ENCODE measurements at regions not wholly inside any gene's neighbourhood (a gene's known extent, or its start where the extent isn't known, plus 50 kb on each side); places are given as distances from the start of the nearest gene placed in this dataset.

DNA sequence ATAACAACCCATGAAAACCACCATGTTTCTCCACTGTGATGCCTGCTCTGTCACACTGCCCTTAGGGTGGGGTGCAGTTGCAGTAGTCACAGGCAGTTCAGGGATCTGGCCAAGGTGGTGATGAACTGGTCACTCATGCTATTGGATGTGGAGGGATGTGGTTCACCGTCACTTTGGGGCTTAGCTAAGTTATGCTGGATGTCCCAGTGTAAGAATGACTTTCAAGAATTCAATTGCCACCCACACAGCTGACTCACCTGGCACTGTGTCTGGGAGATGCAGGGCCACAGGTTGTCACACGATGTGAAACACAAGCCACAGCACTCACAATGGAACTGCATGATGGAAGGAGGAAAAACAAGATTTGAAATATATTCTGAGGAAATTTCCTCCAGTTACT lies 146.1 kb upstream of the CTNNB1 start:
- peak; percentile 19 to 20 for DNase-seq

DNA sequence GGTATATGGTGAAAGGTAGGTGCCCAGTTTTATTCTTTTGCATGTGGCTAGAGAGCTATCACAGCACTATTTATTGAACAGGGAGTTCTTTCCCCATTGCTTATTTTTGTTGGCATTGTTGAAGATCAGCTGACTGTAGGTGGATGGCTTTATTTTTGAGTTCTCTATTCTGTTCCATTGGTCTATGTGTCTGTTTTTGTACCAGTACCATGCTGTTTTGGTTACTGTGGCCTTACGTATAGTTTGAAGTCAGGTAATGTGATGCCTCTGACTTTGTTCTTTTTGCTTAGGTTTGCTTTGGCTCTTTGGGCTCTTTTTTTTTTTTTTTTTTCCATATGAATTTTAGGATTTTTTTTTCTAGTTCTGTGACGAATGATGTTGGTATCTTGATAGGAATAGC lies 139.2 kb upstream of the CTNNB1 start:
- DNase-seq, result no peak

DNA sequence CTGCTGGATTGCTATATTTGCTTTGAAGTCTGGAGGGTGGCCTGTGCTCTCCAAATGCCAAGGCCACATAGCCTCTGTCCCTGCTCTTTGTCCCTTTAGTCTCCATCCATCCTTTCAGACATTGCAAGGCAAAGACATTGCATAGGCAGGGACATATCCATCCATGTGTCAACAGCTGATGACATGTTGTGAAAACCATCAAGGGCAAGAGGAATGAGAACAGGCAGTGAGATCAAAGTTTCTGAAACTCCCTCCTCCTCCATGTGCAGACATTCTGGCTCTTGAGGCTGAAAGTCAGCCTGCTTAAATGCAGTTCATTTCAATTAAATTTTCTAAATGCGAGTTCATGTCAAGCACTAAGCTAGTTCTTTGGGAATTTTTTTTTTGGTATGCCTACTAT lies 135.2 kb upstream of the CTNNB1 start:
- DNase-seq, result no peak

DNA sequence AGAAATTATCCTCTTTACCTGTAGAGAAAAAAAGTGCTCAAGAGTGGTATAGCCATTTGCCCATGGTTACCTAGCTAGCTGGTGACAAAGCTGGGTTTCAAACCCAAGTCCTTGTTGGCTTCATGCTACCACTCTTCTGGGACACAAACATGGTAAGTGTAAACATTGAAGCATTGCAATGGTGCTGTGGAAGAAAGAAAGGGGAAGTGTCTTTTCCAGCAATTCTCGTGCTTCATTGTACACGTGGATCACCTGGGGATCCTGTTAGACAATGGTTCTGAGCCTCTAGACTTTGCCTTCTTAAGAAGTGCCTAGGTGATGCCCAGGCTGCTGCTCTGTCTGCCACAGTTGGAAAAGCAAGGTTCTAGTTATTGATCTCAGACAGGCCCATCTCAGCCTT lies 134.8 kb upstream of the CTNNB1 start:
- DNase-seq, result no peak

DNA sequence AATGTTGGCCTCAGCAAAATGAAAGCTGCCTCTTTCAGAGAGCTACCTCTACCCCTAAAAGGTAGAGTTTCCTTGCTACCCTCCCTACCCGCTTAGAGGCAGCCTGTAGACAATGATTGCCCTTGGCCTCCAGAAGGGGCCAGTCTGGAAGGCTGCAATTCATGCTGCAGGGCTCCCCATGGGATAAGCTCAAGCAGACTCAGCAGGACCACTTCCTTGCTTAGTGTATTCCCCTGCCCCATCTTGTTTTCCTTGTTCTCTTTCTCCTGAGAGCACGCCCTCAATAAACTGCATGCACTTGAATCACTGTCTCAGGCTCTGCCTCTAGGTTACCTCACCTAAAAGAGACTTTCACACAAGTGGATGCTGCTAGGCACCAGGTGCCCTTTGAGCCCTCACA lies 134.0 kb upstream of the CTNNB1 start:
- DNase-seq, result no peak

DNA sequence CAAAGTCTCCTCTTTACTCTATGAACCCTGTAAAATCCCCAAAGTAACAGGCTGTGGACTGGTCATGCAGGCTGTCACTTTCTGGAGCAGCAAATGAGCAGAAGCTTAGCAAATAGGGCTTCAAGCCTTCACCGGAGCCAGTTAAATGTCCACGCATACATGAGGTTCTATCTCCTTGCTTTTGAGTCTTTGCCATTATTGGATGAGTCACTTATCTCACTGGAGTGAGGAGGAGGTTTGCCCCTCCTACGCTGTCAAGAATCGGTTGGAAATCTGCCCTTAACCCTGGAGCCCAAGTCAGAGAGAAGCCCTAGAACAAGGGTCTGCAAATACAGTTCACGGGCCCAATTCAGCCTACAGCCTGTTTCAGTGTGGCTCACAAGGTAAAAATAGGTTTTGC lies 126.1 kb upstream of the CTNNB1 start:
- no peak for DNase-seq

DNA sequence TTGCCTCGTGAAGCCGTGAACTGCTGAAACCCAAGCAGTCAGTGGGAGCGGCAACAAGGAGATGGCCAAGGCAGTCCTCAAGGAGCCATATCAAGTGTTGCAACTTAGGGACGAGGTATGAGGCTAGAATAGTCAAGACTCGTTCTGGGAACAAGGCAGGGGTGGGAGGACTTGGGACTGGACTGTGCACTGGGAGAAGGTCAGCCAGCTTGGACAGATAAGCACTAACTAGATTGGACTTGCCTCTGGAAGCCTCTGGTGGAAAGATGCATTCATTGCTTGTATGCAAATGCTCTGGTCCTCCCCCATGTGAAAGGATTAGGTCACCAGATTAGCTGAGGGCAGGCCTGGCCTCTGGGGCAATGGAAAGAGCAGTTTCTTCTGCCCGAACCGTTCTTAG lies 123.3 kb upstream of the CTNNB1 start:
- DNase-seq, result no peak

DNA sequence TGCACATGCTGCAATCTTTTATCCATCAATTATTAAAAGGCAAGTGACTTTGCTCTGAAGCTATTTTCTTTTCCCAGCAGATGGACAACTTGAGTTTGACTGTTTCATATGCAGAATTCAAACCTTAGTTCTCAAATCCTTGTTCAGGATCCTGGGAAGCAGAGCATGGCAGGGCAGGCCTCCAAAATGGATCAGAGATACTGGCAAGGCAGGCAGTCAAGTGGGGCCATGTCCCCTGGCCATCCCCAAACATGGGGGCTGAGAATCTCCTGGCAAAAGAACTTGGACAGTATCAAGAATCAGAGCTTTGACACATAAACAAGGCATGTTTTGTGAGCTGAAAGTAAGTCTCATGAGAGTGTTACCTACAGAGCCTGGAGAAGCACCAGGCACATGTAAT lies 122.9 kb upstream of the CTNNB1 start:
- DNase-seq, result no peak

DNA sequence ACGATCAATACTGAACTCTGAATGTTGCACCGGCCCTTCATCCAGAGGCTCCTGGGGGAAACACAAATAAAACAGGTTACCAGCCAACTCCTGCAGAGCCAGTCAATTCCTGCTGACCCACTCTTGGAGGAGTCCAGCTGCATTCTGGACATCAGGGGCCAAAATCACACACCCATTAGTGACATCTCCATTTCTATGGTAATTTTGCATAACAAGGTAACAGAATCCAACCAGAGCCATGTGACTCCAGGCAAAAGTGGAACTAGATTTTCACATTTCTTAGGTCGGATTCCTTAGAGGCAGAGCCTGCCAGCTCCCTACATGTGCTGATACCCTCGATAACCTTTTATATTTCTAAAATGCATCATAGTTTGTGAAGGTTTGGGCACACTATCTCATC lies 119.2 kb upstream of the CTNNB1 start:
- DNase-seq, result no peak

DNA sequence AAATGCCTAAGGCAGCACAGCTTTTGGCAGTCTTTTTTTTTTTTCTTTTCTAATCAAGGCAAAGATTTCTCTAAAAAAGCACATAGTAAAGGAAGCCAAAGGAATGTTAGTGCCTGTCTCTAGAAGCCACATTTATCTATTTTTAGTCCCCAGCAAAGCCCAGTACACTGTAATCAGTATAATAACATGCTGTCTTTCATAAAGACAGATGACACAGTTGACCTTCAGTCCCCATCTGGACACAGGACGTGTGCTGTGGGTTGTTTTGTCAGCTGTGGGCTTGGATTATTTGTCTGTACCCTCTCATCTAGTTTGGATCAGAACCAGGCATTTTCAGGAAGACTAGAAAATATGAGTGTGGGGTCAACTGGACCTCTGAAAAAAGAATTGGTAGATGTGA lies 110.4 kb upstream of the CTNNB1 start:
- DNase-seq, result no peak

DNA sequence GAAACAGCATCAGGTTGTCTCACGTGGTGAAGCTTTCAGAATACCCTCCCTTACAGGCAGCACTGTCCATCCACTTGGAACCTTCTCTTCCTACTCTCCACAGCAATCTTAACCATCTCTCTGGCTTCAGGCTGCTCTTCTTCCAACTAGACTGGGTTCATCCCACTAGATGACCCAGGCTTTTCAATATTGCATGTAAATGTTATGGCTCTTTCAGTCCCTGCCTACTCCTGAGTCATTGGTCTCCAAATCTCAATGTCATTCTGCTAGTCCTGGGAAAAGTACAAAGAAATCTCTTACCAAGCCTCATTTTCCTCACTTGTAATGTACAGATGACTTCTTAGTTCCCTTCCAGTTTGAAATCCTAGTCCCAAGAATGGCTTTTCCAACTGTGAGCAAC lies 109.7 kb upstream of the CTNNB1 start:
- DNase-seq, result no peak

DNA sequence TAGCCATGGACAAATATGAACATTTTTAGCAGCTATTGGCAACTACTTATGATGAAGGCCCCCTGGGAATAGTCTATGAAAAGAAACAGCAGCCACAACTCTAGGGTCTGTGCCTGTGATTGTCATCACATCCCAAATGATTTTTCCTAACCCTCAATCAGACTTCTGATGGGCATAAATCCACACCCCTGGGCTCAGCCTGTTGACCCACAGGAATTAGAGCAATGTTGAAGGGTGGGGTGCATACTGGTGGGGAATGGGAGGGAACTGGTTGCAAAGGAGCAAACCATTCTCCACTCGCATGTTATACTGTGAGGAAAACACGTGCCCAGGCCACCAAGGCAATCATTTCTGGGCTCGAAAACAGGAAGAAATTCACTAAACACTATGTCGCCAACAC lies 106.5 kb upstream of the CTNNB1 start:
- DNase-seq, result no peak

DNA sequence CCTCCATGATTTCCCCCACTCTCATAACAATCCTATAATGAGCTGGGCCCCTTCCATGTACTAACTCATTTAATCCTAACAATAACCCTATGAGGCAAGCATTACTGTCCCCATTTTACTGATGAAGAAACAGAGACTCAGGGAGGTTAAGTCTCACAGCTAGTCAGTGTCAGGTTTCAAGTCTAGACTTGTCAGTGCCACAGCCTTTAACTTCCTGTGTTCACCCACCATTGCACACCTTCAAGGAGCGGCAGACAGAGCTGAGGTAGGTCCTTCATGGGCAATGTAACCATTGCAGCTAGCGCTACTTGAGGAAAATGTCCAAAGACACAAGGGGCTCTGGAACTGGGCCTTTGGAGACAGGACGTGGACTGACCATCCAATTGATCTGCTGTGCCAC lies 105.8 kb upstream of the CTNNB1 start:
- no peak for DNase-seq

DNA sequence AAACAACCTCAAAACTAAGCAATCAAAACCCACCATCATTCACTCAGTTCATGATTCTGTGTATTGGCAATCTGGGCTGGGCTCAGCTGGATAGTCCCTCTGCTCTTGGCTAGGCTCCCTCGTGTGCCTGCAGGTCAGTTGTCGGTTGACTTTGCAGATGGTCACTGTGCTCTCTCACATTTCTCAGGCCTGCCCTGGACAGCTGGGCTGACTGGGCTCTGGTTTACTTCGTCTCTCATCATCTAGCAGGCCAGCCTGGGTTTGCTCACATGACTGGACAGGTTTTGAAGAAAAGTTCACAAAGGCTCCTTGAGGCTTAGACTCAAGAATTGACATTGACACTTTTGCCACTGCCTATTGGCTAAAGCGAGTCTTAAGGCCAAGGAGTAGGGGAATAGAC lies 105.0 kb upstream of the CTNNB1 start:
- DNase-seq, result no peak

DNA sequence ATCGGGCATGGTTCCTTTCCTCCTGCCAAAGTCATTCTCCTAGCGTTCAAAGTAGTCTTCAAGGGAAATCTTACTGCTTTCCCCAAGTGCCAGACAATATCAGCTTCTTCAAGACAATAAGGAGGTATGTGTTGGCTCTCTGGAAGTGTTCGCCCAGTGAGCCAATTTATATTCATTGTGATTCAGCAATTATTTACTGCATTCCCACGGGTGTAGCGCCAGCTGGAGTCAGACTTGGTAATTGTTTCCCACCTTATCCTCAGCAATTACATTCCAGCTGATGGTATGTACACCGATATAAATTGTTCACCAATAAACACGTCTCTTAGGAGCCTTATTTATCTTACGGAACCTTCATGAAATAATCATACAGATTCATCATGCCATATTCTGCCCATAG lies 103.6 kb upstream of the CTNNB1 start:
- no peak for DNase-seq

DNA sequence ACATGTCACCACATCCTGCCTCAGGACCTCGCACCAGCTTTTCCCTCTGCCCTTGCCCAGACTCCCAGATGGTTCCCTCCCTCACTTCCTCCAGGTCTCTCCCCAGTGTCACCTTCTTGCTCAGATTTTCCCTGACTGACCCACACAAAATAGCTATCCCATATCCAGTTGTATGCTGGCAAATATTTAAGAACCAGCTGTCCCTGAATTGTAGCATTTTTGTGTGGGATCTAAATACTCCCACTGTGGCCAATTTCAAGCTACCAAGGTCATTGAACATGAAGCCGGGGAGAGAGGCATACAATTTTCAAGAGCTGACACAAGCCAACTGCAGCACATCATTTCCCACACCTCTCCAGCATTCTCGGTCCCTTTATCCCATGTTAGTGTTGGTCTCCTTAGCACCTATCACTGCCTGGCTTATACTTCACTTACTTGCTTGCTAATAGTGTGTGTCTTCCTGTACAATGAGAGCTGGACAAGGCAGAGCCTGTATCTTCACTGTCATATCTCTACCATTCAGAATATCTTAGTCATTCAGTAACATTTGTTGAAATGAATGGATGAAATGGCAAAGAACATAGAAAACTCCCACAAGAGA lies 101.3 kb upstream of the CTNNB1 start:
- no peak for DNase-seq

DNA sequence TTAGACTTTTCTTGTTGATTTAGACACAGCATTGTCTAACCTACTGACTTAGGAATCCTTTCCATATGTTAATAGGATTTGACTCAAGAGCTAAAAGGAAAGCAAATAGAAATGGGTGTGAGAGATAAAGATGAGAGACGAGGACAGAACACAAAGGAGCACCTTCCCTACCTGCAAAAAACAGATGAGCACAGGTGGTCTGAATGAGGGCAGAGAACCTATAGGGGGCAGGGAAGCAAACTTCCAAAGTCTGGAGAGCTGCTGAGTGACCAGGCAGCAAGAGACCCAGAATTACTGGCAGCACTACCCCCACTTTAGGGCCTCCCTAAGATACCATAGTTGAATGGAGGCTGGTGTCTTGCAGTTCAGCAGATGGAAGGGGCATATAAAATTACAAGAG lies 98.1 kb upstream of the CTNNB1 start:
- DNase-seq, result no peak

DNA sequence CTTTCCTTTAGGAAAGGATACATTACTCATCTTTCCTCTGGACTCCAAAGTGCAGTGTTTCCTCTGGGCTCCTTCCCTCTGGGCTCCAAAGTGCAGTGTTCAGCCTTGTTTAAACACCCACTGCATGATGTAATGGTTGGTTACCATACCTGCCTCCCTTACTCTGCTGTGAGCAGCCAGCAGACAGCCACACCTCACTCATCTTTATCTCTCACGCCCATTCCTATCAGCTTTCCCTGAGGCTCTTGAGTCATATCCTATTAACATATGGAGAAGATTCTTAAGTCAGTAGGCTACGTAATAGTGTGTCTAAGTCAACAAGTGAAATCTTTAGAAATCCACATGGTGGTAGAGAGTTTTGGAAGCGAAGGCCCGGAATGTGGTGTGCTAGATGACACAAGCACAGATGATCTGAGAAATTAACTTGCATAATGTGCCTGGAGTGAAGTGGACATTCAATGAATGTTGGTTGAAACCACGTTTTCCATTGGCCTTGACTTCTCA lies 97.2 kb upstream of the CTNNB1 start:
- no peak for DNase-seq

DNA sequence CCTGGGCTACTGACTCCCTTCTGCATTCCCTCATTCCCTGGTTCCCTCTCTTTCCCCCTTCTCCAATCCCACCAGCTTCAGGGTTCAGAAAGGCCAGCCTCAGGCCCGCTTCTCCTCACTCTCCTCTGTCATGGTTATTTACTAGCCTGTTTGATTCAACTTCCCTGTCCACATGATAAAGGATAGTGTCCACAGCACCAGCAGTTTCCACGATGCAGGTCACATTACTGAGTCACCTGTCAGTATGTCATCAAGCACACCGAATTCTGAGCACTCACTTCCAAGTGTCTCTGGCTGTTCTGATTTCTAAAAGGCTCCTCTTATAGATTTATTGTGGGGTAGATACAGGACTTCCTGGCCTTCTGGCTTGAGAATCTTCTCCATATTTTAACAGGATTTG lies 96.6 kb upstream of the CTNNB1 start:
- no peak for DNase-seq

DNA sequence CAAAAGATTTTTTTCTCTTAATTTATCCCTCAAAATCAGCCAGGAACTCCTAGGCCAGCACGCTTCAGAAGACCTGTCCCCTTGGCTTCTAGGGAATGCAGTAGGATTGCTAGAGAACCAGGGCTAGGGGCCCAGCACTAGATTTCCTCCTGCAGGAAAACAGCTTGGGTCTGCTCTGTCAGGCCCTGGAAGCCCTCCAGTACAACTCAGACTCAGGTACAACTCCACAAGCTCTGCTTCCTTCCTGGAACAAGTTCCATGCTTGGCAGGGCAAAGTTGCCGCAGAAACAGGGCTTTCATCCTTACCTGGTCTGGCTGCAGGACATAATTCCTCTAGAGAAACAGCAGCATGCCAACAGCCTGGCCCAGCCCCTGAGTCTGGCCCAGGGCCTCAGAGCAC lies 96.1 kb upstream of the CTNNB1 start:
- no peak for DNase-seq

DNA sequence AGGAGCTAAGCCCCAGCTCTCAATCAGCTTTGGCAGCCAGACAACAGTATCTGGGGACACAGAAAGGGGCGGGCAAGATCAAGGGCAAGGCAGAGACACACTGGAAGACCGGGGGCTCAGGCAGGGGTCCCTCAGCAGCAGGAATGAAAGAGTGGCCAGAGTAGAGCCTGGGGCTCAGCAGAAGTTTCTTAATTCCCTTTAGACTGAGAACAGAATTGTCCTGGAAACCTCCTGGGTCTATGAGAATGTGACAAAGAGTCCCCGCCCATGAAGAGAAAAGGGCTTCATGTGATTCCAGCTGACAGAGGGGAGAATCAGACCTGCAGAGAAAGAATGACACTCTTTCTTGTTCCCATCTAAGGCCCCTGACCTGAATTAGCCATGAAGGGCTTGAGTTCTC lies 95.2 kb upstream of the CTNNB1 start:
- no peak for DNase-seq

DNA sequence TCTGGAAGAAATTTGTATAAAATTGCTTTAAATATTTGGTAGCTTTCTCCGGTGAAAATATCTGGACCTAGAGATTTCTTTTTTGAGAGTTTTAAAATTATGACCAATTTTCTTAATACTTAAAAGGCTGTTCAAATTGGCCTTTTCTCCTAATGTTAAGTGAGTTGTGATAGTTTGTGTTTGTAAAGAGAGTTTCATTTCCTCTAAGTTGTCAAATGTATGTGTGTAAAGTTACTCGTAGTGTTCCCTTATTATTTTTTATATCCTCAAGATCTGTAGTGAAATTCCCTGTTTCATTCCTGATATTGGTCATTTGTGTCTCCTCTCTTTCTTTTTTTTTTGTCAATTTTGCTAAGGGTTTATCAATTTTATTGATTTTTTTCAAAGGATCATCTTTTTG lies 92.6 kb upstream of the CTNNB1 start:
- DNase-seq, result no peak

DNA sequence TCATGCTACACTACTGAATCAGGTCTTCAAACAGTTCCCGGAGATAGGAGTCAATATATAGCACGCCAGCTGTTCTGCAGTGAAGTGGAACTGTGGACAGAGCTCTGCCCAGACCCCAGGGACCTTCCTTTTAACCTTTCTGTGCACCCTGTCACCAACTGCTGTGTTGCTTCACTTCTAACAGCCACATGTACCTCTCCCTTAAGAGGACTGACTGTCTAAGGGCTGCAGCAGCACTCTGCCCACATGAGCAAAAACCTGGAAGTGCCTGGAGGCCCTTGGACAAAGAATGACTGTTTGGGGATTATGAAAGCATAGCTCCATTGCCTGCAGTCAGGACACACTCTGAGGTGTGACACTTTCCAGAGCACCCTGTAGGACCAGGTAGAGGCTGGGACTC lies 88.3 kb upstream of the CTNNB1 start:
- no peak for DNase-seq

DNA sequence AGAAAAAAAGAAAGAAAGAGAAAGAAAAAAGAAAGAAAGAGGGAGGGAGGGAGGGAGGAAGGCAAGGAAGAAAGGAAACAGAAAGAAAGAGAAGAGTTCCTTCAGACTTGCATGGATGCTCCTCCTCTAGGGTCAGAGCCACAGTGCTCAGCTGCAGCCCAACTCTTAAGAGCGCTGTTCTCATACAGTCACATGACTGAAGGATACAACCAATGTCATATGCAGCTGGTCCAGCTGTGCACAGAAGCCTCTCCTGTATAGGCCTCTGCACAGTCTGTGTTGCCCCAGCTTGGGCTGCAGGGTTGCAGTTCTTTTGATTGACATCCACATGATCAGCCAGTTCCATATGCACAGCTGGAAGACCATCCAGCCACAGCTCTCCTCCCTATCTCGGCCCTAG lies 86.8 kb upstream of the CTNNB1 start:
- DNase-seq, result no peak

DNA sequence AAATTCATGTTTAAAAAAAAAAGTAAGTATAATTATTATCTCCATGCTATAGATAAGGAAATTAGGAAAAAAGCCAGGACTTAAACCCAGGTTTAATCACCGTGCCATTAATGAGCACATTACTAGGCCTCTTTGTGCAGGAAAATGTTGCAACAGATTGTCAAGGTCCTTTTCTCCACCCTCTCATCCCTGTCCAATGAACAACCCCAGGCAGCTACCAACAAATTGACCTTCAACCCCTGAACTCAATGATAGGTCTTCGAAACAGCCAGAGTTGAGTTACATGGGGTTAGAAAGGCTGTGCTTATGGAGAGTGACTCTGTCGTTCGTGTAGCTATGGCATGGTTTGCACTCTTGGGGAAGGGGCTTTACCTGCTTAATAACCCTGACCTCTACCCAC lies 84.2 kb upstream of the CTNNB1 start:
- no peak for DNase-seq

DNA sequence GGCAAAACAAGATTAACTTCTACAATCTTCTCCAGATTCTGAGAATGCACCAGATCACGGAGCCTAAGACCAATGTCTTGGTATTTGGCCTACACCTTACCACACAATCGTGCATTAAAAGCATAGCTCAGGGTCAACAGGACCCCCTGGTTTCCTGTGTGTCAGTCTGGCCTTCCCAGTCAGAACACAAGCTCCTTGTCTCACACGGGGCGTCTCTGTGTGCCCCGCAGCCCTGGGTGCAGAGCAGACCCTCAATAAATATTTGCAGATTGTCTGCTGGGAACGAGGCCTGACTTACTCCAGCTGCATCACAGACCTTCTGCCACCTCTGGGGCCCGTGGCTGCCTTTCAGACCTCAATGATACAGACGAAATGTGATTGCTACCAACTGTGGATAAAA lies 82.5 kb upstream of the CTNNB1 start:
- no peak for DNase-seq

All from stimulated activated CD4-positive, alpha-beta T cell treated with anti-CD3 and anti-CD28 coated beads, Interleukin-2, amount 100 ng/mL, for 24 hours (primary cell).